ENCODE measurements at regions not wholly inside any gene's neighbourhood (a gene's known extent, or its start where the extent isn't known, plus 50 kb on each side); places are given as distances from the start of the nearest gene placed in this dataset.

DNA sequence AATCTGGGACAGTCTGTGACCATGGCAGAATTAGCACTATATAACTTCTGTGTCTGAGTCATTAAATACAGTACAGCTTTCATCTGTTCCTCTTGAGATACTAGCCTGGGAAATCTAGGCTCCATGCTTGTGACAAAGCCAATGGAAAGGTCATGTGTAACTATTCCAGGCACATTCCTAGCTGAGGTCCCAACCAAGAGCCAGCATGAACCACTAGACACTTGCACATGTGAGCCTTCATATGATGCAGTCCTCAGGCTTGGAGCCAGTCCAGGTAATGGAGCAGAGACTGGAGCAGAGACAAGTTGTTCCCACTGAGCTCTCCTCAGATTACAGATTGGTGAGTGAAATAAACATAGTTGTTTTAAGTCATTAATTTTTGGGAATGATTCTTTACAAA, 412.4 kb upstream of the ZNF462 start:
- Mint-ChIP-seq H3K4me1 (ENCODE audit: low read depth, unreplicated experiment) (no peaks in the 10 kb centered on the region), H3K9me3 (ENCODE audit: unreplicated experiment) (no peaks in the 10 kb centered on the region), H3K36me3 (ENCODE audit: unreplicated experiment) (no peaks in the 10 kb centered on the region), H3K27me3 (ENCODE audit: unreplicated experiment) (no peaks in the 10 kb centered on the region), H3K27ac (ENCODE audit: unreplicated experiment) (no peak overlapping the region), H3K4me3 (ENCODE audit: unreplicated experiment) (no peak overlapping the region)
- TF ChIP-seq CTCF (IDR thresholded peaks at IDR 0.05; ENCODE audit: partially characterized antibody, unreplicated experiment) = no peak
- DNase-seq = no peak

DNA sequence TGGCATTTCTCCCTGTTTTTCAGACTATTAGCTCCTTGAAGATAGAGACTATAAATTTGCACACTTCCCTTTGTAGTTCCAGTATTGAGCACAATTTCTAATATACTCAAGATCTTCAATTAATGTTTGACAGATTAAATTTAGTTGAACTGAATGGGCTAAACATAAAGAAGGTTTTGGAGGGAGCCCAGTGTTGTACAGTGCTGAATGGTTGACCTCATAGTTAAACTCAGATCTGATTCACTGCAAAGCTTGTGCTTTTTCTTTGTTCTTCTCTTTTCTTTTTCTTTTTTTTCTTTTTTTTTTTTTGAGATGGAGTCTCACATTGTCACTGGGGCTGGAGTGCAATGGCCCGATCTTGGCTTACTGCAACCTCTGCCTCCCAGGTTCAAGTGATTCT, 411.7 kb upstream of the ZNF462 start:
- no peak for TF ChIP-seq CTCF (IDR thresholded peaks at IDR 0.05; ENCODE audit: partially characterized antibody, unreplicated experiment)

DNA sequence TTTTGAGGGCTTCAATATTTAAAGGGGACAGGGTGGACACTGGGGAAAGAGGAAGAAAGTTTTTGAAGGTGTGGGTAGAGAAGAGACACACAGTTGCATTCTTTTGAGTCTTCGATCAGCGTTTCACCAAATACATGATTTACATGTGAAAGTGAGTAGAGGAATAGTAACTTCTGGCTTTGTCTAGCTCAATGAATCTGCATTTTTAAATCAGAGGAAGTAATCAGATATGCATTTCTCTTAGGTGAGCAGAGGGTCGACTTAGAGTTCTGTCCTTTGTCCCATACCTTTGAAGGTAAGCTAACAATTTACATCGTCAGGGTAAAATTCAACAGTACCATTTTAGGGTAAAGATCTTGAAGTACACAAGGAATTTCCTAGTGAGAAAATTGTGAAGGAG, 406.4 kb upstream of the ZNF462 start:
- no peak for TF ChIP-seq CTCF (IDR thresholded peaks at IDR 0.05; ENCODE audit: partially characterized antibody, unreplicated experiment)
- DNase-seq = no peak
- Mint-ChIP-seq H3K36me3 (ENCODE audit: unreplicated experiment) (no peaks in the 10 kb centered on the region), H3K4me3 (ENCODE audit: unreplicated experiment) (no peak overlapping the region), H3K27me3 (ENCODE audit: unreplicated experiment) (no peaks in the 10 kb centered on the region), H3K27ac (ENCODE audit: unreplicated experiment) (no peak overlapping the region), H3K4me1 (ENCODE audit: low read depth, unreplicated experiment) (no peaks in the 10 kb centered on the region), H3K9me3 (ENCODE audit: unreplicated experiment) (peaks cover 3% of the 10 kb centered on the region)

More for the DNA sequence above, 411.7 kb upstream of the ZNF462 start:
- no peaks in the 10 kb centered on the region for H3K36me3 Mint-ChIP-seq (ENCODE audit: unreplicated experiment)
- no peaks in the 10 kb centered on the region for H3K4me1 Mint-ChIP-seq (ENCODE audit: low read depth, unreplicated experiment)
- no peaks in the 10 kb centered on the region for H3K27me3 Mint-ChIP-seq (ENCODE audit: unreplicated experiment)
- no peak overlapping the region for H3K4me3 Mint-ChIP-seq (ENCODE audit: unreplicated experiment)
- H3K9me3 Mint-ChIP-seq (ENCODE audit: unreplicated experiment) = no peaks in the 10 kb centered on the region
- no peak overlapping the region for H3K27ac Mint-ChIP-seq (ENCODE audit: unreplicated experiment)
- no peak for DNase-seq

- no peak for DNase-seq
- no peaks in the 10 kb centered on the region for H3K27me3 Mint-ChIP-seq (ENCODE audit: unreplicated experiment)
- H3K36me3 Mint-ChIP-seq (ENCODE audit: unreplicated experiment) = peaks cover 7% of the 10 kb centered on the region
- no peak overlapping the region for H3K27ac Mint-ChIP-seq (ENCODE audit: unreplicated experiment)
- no peak for TF ChIP-seq CTCF (IDR thresholded peaks at IDR 0.05; ENCODE audit: partially characterized antibody, unreplicated experiment)
- H3K4me1 Mint-ChIP-seq (ENCODE audit: low read depth, unreplicated experiment) = no peaks in the 10 kb centered on the region
- peaks cover 3% of the 10 kb centered on the region for H3K9me3 Mint-ChIP-seq (ENCODE audit: unreplicated experiment)
- no peak overlapping the region for H3K4me3 Mint-ChIP-seq (ENCODE audit: unreplicated experiment)
Measured at GRCh38 chr9:106467113-106467864, 395.7 kb upstream of the ZNF462 start.

DNA sequence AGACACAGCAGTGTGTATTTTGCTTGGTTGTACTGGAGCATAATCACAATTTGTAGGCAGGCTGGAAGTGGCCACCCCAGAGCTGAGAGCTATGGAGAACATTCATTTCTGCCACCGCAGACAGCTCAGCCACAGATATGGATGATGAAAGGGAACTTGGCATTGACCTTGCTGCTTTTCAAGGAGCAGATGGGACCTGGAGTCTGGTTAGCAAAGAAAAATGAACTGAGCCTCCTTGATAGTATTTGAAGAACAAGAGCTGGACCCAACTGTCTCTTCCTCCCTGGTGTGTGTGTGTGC, 395.2 kb upstream of the ZNF462 start:
- no peak overlapping the region for H3K4me3 Mint-ChIP-seq (ENCODE audit: unreplicated experiment)
- H3K36me3 Mint-ChIP-seq (ENCODE audit: unreplicated experiment) = peaks cover 7% of the 10 kb centered on the region
- no peak for TF ChIP-seq CTCF (IDR thresholded peaks at IDR 0.05; ENCODE audit: partially characterized antibody, unreplicated experiment)
- no peak for DNase-seq
- H3K4me1 Mint-ChIP-seq (ENCODE audit: low read depth, unreplicated experiment) = no peaks in the 10 kb centered on the region
- H3K9me3 Mint-ChIP-seq (ENCODE audit: unreplicated experiment) = peaks cover 3% of the 10 kb centered on the region
- no peak overlapping the region for H3K27ac Mint-ChIP-seq (ENCODE audit: unreplicated experiment)
- H3K27me3 Mint-ChIP-seq (ENCODE audit: unreplicated experiment) = no peaks in the 10 kb centered on the region

Measured in glutamatergic neuron (in vitro differentiated cells).